OCI-LY1 (cell line): ENCODE measurements at regions not wholly inside any gene's neighbourhood (a gene's known extent, or its start where the extent isn't known, plus 50 kb on each side); places are given as distances from the start of the nearest gene placed in this dataset.

ENCODE experiments used
- EZH2 ChIP-seq: fragments of 200-600 bp; sonication (generic), shearing (Covaris generic); IDR thresholded peaks from 2 replicates; pipeline ENCODE4 v1.8.0; 2017; ENCODE audit warnings: borderline replicate concordance, mixed run types, mild to moderate bottlenecking, antibody characterized with exemption, low read length, moderate library complexity, mixed read lengths
- TF ChIP-seq, protein P1 (sequence below): fragments of 200-600 bp; sonication (generic), shearing (Covaris generic); IDR thresholded peaks from 2 replicates; pipeline ENCODE4 v1.5.1; 2017; ENCODE audit warnings: mild to moderate bottlenecking, antibody characterized with exemption, low read length, moderate library complexity, mixed read lengths

DNA sequence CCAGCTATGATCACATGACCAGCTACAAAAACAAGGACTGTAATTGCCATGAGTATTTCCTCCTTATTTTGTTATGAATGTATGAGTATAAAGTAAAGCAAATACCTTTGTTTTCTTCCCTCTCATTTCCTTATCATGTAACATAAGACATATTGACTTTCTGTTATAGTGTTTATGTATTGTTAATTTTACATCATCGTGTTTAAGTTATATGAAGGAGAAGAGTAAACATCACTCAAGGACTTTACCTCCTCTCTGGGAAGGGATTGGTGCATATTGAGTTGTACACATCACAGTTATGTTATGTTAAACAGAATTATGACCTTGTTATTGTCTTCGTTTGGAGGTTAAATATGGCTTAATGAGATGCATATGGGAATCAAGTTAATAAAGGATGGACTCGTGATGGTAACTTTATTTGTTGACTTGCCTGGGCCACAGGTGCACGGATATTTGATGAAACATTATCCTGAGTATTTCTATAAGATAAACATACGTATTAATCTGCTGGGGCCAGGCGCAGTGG is 57.3 kb upstream of the CNKSR3 start:
- TF ChIP-seq, protein P1, sequence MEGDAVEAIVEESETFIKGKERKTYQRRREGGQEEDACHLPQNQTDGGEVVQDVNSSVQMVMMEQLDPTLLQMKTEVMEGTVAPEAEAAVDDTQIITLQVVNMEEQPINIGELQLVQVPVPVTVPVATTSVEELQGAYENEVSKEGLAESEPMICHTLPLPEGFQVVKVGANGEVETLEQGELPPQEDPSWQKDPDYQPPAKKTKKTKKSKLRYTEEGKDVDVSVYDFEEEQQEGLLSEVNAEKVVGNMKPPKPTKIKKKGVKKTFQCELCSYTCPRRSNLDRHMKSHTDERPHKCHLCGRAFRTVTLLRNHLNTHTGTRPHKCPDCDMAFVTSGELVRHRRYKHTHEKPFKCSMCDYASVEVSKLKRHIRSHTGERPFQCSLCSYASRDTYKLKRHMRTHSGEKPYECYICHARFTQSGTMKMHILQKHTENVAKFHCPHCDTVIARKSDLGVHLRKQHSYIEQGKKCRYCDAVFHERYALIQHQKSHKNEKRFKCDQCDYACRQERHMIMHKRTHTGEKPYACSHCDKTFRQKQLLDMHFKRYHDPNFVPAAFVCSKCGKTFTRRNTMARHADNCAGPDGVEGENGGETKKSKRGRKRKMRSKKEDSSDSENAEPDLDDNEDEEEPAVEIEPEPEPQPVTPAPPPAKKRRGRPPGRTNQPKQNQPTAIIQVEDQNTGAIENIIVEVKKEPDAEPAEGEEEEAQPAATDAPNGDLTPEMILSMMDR, result no peak
- no peak for TF ChIP-seq EZH2
